Nephron progenitor cell (in vitro differentiated cells): ENCODE measurements at regions not wholly inside any gene's neighbourhood (a gene's known extent, or its start where the extent isn't known, plus 50 kb on each side); places are given as distances from the start of the nearest gene placed in this dataset.
"Not testable (repeated sequence)": the region's sequence is repeated elsewhere in the genome, so short reads cannot be mapped to it uniquely, and the experiment has no call there.

ENCODE experiments used
- DNase-seq: peaks from one replicate; pipeline ENCODE4 v3.0.0; 2021
- H3K27ac Mint-ChIP-seq: 2 replicates; pipeline ENCODE4 v1.8.0; 2021; ENCODE audit warnings: mild to moderate bottlenecking, moderate library complexity, mixed read lengths
- H3K27me3 Mint-ChIP-seq: 2 replicates; pipeline ENCODE4 v1.8.0; 2021; ENCODE audit warnings: mild to moderate bottlenecking, low read depth, mixed read lengths; ENCODE audit not compliant: poor library complexity
- H3K36me3 Mint-ChIP-seq: 2 replicates; pipeline ENCODE4 v1.8.0; 2021; ENCODE audit warnings: low read depth, mixed read lengths
- H3K4me1 Mint-ChIP-seq: 2 replicates; pipeline ENCODE4 v1.8.0; 2021; ENCODE audit warnings: mixed read lengths
- H3K4me3 Mint-ChIP-seq: 2 replicates; pipeline ENCODE4 v1.8.0; 2021; ENCODE audit warnings: mild to moderate bottlenecking, moderate library complexity, mixed read lengths
- H3K9me3 Mint-ChIP-seq: 2 replicates; pipeline ENCODE4 v1.8.0; 2021; ENCODE audit warnings: mild to moderate bottlenecking, moderate library complexity, mixed read lengths
- CTCF ChIP-seq: fragments of 200-600 bp; sonication (generic); IDR thresholded peaks from 2 replicates; pipeline ENCODE4 v1.5.0; 2021; ENCODE audit warnings: antibody characterized with exemption

DNA sequence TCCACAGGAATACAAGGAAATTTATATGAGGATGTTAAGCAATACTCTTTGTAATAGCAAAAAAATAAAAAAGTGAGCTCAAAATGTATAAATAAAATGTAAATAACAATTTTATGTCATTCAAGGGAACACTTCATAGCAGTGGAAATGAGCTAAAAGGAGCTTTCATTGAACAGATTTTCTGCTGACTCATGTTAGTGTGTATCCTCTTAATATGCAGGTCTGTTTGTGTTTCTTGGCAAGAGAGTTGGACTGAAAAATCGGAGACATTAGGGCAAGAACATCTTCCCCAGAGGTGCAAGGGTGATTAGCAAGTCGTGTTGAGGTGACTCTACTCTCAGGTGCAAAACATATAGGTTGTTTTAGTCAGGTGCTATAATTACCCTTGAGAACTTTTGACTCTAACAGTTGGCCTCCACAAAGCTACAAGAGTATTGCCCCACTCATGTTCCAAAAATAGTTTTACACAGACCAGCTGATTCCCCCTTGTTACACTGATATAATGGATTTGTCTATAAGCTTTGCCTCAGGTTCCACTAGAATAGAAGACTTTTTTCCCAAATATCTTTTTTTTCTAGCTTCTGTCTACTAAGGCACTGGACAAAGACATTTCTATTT is 702.9 kb downstream of the TENT5A start:
- DNase-seq, result no peak
- H3K36me3 Mint-ChIP-seq, result no peaks in the 10 kb centered on the region
- TF ChIP-seq CTCF, result no peak
- no peak overlapping the region for H3K4me3 Mint-ChIP-seq
- no peaks in the 10 kb centered on the region for H3K9me3 Mint-ChIP-seq
- H3K4me1 Mint-ChIP-seq, result no peaks in the 10 kb centered on the region
- no peaks in the 10 kb centered on the region for H3K27me3 Mint-ChIP-seq
- H3K27ac Mint-ChIP-seq, result no peak overlapping the region

DNA sequence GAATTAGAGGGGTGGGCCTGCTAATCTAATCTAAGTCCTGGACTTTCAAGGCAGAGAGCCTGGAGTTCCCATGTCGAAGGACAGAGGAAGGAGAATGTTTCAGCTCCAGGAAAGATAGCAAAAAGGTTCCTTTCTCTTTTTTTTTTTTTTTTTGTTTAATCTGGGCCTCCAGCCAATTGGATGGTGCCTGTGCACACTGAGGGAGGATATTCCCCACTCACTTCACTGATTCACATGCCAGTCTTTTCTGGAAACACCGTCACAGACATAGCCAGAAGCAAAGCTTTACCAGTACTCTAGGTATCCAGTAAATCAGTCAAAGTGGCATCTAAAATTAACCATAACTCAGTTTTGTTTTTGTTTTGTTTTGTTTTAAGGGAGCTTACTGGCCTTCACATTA is 721.1 kb downstream of the TENT5A start:
- H3K4me3 Mint-ChIP-seq, result no peak overlapping the region
- no peak overlapping the region for H3K27ac Mint-ChIP-seq
- H3K36me3 Mint-ChIP-seq, result no peaks in the 10 kb centered on the region

GRCh38 chr6:81026041-81026553 is 726.4 kb downstream of the TENT5A start:
- H3K36me3 Mint-ChIP-seq, result no peaks in the 10 kb centered on the region
- no peak for TF ChIP-seq CTCF
- no peak overlapping the region for H3K27ac Mint-ChIP-seq
- H3K9me3 Mint-ChIP-seq, result peaks cover 30% of the 10 kb centered on the region
- no peaks in the 10 kb centered on the region for H3K27me3 Mint-ChIP-seq
- DNase-seq, result no peak
- H3K4me3 Mint-ChIP-seq, result no peak overlapping the region
- H3K4me1 Mint-ChIP-seq, result no peaks in the 10 kb centered on the region

More for the DNA sequence above, 721.1 kb downstream of the TENT5A start:
- TF ChIP-seq CTCF, result no peak
- Mint-ChIP-seq H3K9me3 (no peaks in the 10 kb centered on the region), H3K27me3 (no peaks in the 10 kb centered on the region), H3K4me1 (no peaks in the 10 kb centered on the region)
- DNase-seq, result no peak

DNA sequence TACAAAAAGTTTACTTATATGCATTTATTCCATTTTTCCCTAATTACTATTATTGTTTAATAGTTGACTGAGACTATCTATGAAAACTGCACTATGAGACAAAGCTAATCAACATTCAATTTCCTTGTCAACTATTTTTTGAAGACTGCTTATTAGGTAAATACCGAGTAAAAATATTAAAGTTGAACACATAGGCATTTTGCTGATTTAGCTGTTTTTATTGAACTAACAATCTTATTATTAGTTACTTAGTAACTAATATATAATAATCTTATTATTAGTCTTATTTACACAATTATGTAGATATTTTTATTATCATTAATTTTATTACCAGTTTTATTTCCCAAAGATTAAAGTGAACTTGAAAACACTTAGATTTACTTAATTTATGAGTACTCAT is 728.8 kb downstream of the TENT5A start:
- H3K9me3 Mint-ChIP-seq, result peaks cover 48% of the 10 kb centered on the region
- no peak overlapping the region for H3K4me3 Mint-ChIP-seq
- TF ChIP-seq CTCF, result no peak
- no peaks in the 10 kb centered on the region for H3K4me1 Mint-ChIP-seq
- H3K27ac Mint-ChIP-seq, result no peak overlapping the region
- no peaks in the 10 kb centered on the region for H3K36me3 Mint-ChIP-seq
- H3K27me3 Mint-ChIP-seq, result no peaks in the 10 kb centered on the region
- no peak for DNase-seq

DNA sequence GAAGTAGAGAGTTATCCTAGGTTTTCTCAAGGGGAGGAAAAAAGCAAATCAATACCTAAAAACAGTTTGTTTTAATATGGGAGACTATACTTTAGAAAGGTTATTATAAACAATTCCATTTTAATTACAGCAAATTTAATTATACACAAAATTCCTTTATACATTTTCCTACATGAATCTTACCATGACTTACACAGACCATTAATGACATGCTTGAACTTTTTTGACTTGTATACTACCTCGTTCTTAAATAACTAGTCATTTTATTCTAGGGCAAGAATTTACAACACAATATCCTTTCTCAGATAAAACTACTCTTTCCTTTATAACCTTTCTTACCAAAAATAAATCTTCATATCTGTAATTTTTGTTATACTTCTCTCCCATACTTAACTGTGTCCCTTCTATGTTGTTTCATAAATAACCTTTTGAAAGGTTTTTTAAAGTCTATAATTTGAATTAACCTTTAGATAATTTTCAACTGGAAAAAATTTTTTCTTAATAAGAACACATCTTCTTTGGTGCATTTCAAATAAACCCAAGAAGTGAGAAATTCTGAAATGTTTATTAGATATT is 729.4 kb downstream of the TENT5A start:
- Mint-ChIP-seq H3K36me3 (no peaks in the 10 kb centered on the region), H3K27ac (no peak overlapping the region)
- TF ChIP-seq CTCF, result no peak

GRCh38 chr6:81017586-81017985 is 734.9 kb downstream of the TENT5A start:
- H3K36me3 Mint-ChIP-seq, H3K27me3 Mint-ChIP-seq, H3K4me3 Mint-ChIP-seq, H3K27ac Mint-ChIP-seq, DNase-seq, H3K4me1 Mint-ChIP-seq: not testable (repeated sequence)
- peaks cover 65% of the 10 kb centered on the region for H3K9me3 Mint-ChIP-seq

More for the DNA sequence above, 729.4 kb downstream of the TENT5A start:
- H3K4me3 Mint-ChIP-seq, result no peak overlapping the region
- no peak for DNase-seq
- no peaks in the 10 kb centered on the region for H3K27me3 Mint-ChIP-seq
- peaks cover 52% of the 10 kb centered on the region for H3K9me3 Mint-ChIP-seq
- no peaks in the 10 kb centered on the region for H3K4me1 Mint-ChIP-seq
